Stomach (tissue), 8 donors: ENCODE measurements at regions not wholly inside any gene's neighbourhood (a gene's known extent, or its start where the extent isn't known, plus 50 kb on each side); places are given as distances from the start of the nearest gene placed in this dataset.
"Not testable (repeated sequence)": the region's sequence is repeated elsewhere in the genome, so short reads cannot be mapped to it uniquely, and the experiment has no call there.

ENCODE experiments used
- DNase-seq, 2 donors: peaks; one replicate each; pipeline versions ENCODE4 v3.0.0 to v3.0.0-alpha.2; 2013 to 2019
- H3K27ac ChIP-seq, 5 donors: fragments of 200-600 bp in 4 of 5; sonication (generic) in 4 of 5; one replicate each; pipeline ENCODE4 v1.5.1; 2013 to 2019; ENCODE audit warnings: mild to moderate bottlenecking in 1 of 5, moderate library complexity in 1 of 5
- H3K27me3 ChIP-seq, 3 donors: fragments of 200-600 bp; sonication (generic); one replicate each; pipeline ENCODE4 v1.5.1; 2017 to 2019; ENCODE audit warnings: mixed run types in 1 of 3
- H3K36me3 ChIP-seq, 4 donors: fragments of 200-600 bp; sonication (generic); 1 replicate in 3 of 4; 2 replicates in 1 of 4; pipeline ENCODE4 v1.5.1; 2016 to 2019
- H3K4me1 ChIP-seq, 4 donors: fragments of 200-600 bp; sonication (generic); one replicate each; pipeline ENCODE4 v1.5.1; 2016 to 2019
- H3K4me3 ChIP-seq, 4 donors: fragments of 200-600 bp; sonication (generic) in 3 of 4; one replicate each; pipeline ENCODE4 v1.5.1; 2016 to 2019; ENCODE audit warnings: mild to moderate bottlenecking in 1 of 4
- H3K9me3 ChIP-seq, 4 donors: fragments of 200-600 bp; sonication (generic); one replicate each; pipeline ENCODE4 v1.5.1; 2016 to 2019
- EP300 ChIP-seq: sonication (generic); formaldehyde crosslinking; IDR thresholded peaks from one replicate; pipeline ENCODE4 v1.6.1; 2017; ENCODE audit warnings: antibody characterized with exemption
- POLR2A ChIP-seq, 4 donors: fragments of 450-650 bp; IDR thresholded peaks; one replicate each; pipeline ENCODE4 v1.6.1; 2016; ENCODE audit warnings: antibody characterized with exemption in 4 of 4, control low read depth in 2 of 4, mild to moderate bottlenecking in 1 of 4, moderate library complexity in 1 of 4
- POLR2AphosphoS5 ChIP-seq, 3 donors: sonication (generic); formaldehyde crosslinking; IDR thresholded peaks; one replicate each; pipeline ENCODE4 v1.6.1; 2016; ENCODE audit warnings: antibody characterized with exemption in 3 of 3
- WGBS, 5 donors: extraction: QIAGEN DNeasy Blood & Tissue Kit in 3 of 5; methylation state at CpG; one replicate each; pipeline versions ENCODE4 v1.1.5 to v1.1.7; 2013 to 2018; 5-methylcytosine and 5-hydroxymethylcytosine counted together
- intact Hi-C: fragments of 100-400 bp; cut with DNase I; formaldehyde crosslinking; loops from one replicate; pipeline ENCODE4 v1.15.1; 2023; ENCODE audit warnings: low total_unique reads
- TF ChIP-seq, protein P1 (sequence below), 7 experiments: fragments of 450-650 bp in 4 of 7; fragments of 200-600 bp in 3 of 7; sonication (generic) in 3 of 7; IDR thresholded peaks; one replicate each; pipeline ENCODE4 v1.5.1; 2016 to 2019; ENCODE audit warnings: antibody characterized with exemption in 7 of 7, control low read depth in 2 of 7, mild to moderate bottlenecking in 1 of 7
- donor health status: healthy with polysubstance abuse.
- donor health status: Bipolar disorder and iron deficiency.
- donor health status: healthy.

DNA sequence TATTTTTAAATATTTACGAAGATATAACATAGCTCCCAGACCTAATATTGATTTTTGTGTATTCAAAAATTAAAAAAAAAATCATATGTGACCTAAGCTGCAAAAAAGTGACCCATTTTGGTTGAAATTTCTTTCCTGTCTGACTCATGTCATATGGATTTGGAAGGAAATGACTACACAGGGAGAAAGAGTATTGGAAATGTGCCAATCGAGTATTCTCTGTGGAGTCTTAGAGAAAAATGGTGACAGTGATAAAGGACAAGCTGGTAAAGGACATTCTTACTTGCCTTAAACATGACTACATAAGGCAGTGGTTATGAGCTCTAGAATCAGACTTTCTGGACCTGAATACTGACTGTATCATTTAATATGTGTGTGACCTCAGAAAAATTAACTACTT is 262.9 kb upstream of the PTPRD start:
- Histone ChIP-seq H3K4me1 (no peaks in the 10 kb centered on the region), H3K4me3 (no peak overlapping the region), H3K36me3 (no peaks in the 10 kb centered on the region), H3K27me3 (no peaks in the 10 kb centered on the region), H3K27ac (no peak overlapping the region), H3K9me3 (peaks cover 0 to 11% (median 7%) of the 10 kb centered on the region in 4 donors)
- DNase-seq = no peak
- intact Hi-C loops = no loop called here
- no peak for TF ChIP-seq POLR2AphosphoS5 (IDR thresholded peaks at IDR 0.05)
- TF ChIP-seq POLR2A (IDR thresholded peaks at IDR 0.05) = no peak
- TF ChIP-seq, protein P1, sequence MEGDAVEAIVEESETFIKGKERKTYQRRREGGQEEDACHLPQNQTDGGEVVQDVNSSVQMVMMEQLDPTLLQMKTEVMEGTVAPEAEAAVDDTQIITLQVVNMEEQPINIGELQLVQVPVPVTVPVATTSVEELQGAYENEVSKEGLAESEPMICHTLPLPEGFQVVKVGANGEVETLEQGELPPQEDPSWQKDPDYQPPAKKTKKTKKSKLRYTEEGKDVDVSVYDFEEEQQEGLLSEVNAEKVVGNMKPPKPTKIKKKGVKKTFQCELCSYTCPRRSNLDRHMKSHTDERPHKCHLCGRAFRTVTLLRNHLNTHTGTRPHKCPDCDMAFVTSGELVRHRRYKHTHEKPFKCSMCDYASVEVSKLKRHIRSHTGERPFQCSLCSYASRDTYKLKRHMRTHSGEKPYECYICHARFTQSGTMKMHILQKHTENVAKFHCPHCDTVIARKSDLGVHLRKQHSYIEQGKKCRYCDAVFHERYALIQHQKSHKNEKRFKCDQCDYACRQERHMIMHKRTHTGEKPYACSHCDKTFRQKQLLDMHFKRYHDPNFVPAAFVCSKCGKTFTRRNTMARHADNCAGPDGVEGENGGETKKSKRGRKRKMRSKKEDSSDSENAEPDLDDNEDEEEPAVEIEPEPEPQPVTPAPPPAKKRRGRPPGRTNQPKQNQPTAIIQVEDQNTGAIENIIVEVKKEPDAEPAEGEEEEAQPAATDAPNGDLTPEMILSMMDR (IDR thresholded peaks at IDR 0.05) = no peak
- no peak for TF ChIP-seq EP300
- WGBS, 5 donors = 64 to 78% (median 72%) methylated on average over 2 of the region's 2 CpGs

DNA sequence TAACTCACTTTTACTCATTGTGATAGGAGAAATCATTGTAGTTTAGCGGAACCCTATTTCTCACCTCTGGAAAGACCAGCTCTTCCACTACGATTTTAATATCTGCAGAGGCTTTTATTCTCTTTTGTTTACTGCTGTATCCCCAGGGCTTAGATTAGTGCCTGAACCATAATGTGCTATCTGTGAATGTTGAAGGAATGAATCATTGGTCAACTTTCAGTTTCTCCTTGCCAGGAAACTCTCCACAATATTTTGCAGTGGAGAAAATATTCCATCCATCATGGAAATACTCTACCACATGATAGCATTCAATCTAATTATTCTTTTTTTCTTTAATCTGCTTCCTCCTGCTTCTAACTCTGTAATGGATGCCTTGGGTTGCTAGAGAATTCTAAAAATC is 263.5 kb upstream of the PTPRD start:
- DNase-seq = peak in 1 of 2 donors; percentile 58
- Histone ChIP-seq H3K4me1 (no peaks in the 10 kb centered on the region), H3K27me3 (no peaks in the 10 kb centered on the region), H3K4me3 (no peak overlapping the region), H3K27ac (peak overlapping the region in 1 of 5 donors; percentile 18), H3K9me3 (peaks cover 0 to 11% (median 7%) of the 10 kb centered on the region in 4 donors), H3K36me3 (no peaks in the 10 kb centered on the region)
- intact Hi-C loops = no loop called here
- TF ChIP-seq POLR2A (IDR thresholded peaks at IDR 0.05) (no peak), POLR2AphosphoS5 (IDR thresholded peaks at IDR 0.05) (peak in 1 of 3 donors; percentile 37)
- 32 to 44% (median 36%) methylated on average over 2 of the region's 2 CpGs for whole genome bisulfite sequencing, 5 donors

DNA sequence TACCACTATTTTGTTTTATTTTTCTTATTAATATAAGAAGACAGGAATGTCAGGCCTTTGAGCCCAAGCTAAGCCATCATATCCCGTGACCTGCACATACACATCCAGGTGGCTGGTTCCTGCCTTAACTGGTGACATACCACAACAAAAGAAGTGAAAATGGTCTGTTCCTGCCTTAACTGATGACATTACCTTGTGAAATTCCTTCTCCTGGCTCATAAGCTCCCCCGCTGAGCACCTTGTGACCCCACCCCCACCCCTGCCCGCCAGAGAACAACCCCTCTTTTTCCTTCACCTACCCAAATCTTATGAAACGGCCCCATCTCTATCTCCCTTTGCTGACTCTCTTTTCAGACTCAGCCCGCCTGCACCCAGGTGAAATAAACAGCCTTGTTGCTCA is 277.5 kb upstream of the PTPRD start:
- H3K4me1 ChIP-seq, H3K4me3 ChIP-seq, intact Hi-C loops, H3K27me3 ChIP-seq, H3K36me3 ChIP-seq, H3K9me3 ChIP-seq, H3K27ac ChIP-seq, DNase-seq: not testable (repeated sequence)
- 84 to 92% (median 88%) methylated on average over 5 of the region's 5 CpGs for WGBS, 5 donors

DNA sequence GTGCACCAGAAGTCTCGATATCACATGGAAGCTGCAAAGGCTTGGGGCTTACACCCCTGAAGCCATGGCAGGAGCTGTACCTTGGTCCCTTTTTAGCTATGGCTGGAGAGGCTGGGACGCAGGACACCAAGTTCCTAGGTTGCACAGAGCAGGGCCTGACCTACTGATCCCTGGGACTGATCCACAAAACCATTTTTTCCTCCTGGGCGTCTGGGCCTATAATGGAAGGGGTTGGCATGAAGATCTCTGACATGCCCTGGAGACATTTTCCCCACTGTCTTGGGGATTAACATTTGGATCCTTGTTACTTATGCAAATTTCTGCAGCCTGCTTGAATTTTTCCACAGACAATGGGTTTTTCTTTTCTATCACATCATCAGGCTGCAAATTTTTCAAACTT is 286.7 kb upstream of the PTPRD start:
- no peaks in the 10 kb centered on the region for H3K4me1 ChIP-seq
- no peak for DNase-seq
- WGBS, 5 donors = 53 to 84% (median 69%) methylated on average over 2 to 3 of the region's 3 CpGs
- intact Hi-C loops = no loop called here
- H3K36me3 ChIP-seq = no peaks in the 10 kb centered on the region
- TF ChIP-seq EP300 = no peak
- no peak for TF ChIP-seq POLR2AphosphoS5 (IDR thresholded peaks at IDR 0.05)
- TF ChIP-seq, protein P1 (IDR thresholded peaks at IDR 0.05) = no peak
- TF ChIP-seq POLR2A (IDR thresholded peaks at IDR 0.05) = no peak
- no peaks in the 10 kb centered on the region for H3K27me3 ChIP-seq
- peaks cover 0 to 14% (median 3%) of the 10 kb centered on the region in 4 donors for H3K9me3 ChIP-seq
- H3K27ac ChIP-seq = no peak overlapping the region
- H3K4me3 ChIP-seq = no peak overlapping the region

DNA sequence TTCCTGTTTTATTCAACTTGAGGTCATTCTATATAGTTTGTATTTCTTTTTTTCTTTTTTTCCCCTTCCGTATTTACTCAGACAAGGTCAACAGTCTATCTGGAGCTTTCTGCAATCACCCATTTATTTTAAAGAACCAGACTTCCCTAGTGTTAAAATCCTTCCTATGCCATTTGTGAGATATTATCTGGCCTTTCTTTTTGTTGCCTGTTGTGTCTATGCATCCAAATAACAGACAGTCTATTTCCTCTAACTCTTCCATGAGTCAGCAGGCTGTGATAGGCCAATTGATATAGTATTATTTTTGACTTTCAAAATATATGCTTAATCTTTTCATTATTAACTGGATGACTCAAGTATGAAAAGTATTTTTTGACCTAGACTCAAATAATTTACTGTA is 291.2 kb upstream of the PTPRD start:
- Histone ChIP-seq H3K27me3 (no peaks in the 10 kb centered on the region), H3K36me3 (no peaks in the 10 kb centered on the region), H3K9me3 (peaks cover 0 to 18% (median 5%) of the 10 kb centered on the region in 4 donors), H3K27ac (no peak overlapping the region), H3K4me3 (no peak overlapping the region), H3K4me1 (no peaks in the 10 kb centered on the region)
- DNase-seq = peak in 1 of 2 donors; percentile 24
- 20 to 35% (median 28%) methylated on average over 1 of the region's 1 CpG for WGBS, 5 donors
- TF ChIP-seq, protein P1 (IDR thresholded peaks at IDR 0.05) = no peak
- intact Hi-C loops = no loop called here
